ENCODE measurements at regions not wholly inside any gene's neighbourhood (a gene's known extent, or its start where the extent isn't known, plus 50 kb on each side); places are given as distances from the start of the nearest gene placed in this dataset.

- H3K27ac ChIP-seq (ENCODE audit: low read length) = no peak overlapping the region
- no peaks in the 10 kb centered on the region for H3F3A ChIP-seq (ENCODE audit: insufficient read depth, low read length)
- H2AFZ ChIP-seq (ENCODE audit: low read length) = no peak overlapping the region
- no peak for DNase-seq
- TF ChIP-seq EZH2 (optimal IDR thresholded peaks at IDR 0.05; ENCODE audit: low read depth, low read length) (no peak), CTCF (IDR thresholded peaks at IDR 0.05; ENCODE audit: low read length) (no peak), EZH2phosphoT487 (IDR thresholded peaks at IDR 0.05; ENCODE audit: low read length) (no peak)
- no peak overlapping the region for H3K9ac ChIP-seq (ENCODE audit: low read length)
- H3K4me2 ChIP-seq (ENCODE audit: low read depth, low read length) = no peak overlapping the region
- no peaks in the 10 kb centered on the region for H4K20me1 ChIP-seq (ENCODE audit: insufficient read depth, low read length)
- no peaks in the 10 kb centered on the region for H3K4me1 ChIP-seq (ENCODE audit: low read length)
- no peaks in the 10 kb centered on the region for H3K79me2 ChIP-seq (ENCODE audit: low read length)
- H3K27me3 ChIP-seq (replicated peaks; ENCODE audit: insufficient read depth, low read length) = no peaks in the 10 kb centered on the region
- no peaks in the 10 kb centered on the region for H3K9me2 ChIP-seq (replicated peaks; ENCODE audit: insufficient read depth, low read length)
- no peaks in the 10 kb centered on the region for H3K36me3 ChIP-seq (replicated peaks; ENCODE audit: insufficient read depth, low read length)
- H3K9me3 ChIP-seq (replicated peaks; ENCODE audit: insufficient read depth, low read length) = no peaks in the 10 kb centered on the region
- no peak overlapping the region for H3K4me3 ChIP-seq (ENCODE audit: low read length)
These were observed 187.4 kb downstream of the KLHL28 start for GRCh38 chr14:44774396-44774795.

DNA sequence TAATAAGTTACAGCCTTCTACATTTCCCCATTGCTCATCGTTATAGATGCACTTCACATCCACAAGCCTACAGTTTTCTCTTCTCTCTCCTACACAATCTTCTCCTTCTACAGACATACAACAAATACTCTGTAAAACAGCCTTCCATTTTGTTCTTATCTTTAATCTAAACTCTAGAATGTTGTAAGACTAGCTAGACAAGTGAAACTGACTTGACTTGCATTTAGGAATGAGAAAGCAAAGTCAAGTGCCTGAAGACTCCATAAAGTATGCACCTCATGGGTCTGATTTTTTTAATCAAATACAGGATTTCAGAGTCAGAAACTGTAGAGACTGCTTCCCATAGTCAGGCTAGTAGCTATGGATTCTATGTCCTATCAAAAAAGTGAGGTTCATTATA is 190.3 kb downstream of the KLHL28 start:
- no peak for DNase-seq
- TF ChIP-seq CTCF (IDR thresholded peaks at IDR 0.05; ENCODE audit: low read length) = no peak
- no peak for TF ChIP-seq EZH2phosphoT487 (IDR thresholded peaks at IDR 0.05; ENCODE audit: low read length)
- TF ChIP-seq EZH2 (optimal IDR thresholded peaks at IDR 0.05; ENCODE audit: low read depth, low read length) = no peak
- Histone ChIP-seq H3K4me3 (ENCODE audit: low read length) (no peak overlapping the region), H3K27ac (ENCODE audit: low read length) (no peak overlapping the region), H4K20me1 (ENCODE audit: insufficient read depth, low read length) (no peaks in the 10 kb centered on the region), H3K9me3 (replicated peaks; ENCODE audit: insufficient read depth, low read length) (no peaks in the 10 kb centered on the region), H2AFZ (ENCODE audit: low read length) (no peak overlapping the region), H3K9ac (ENCODE audit: low read length) (no peak overlapping the region), H3K79me2 (ENCODE audit: low read length) (no peaks in the 10 kb centered on the region), H3K4me2 (ENCODE audit: low read depth, low read length) (no peak overlapping the region), H3K9me2 (replicated peaks; ENCODE audit: insufficient read depth, low read length) (no peaks in the 10 kb centered on the region), H3K36me3 (replicated peaks; ENCODE audit: insufficient read depth, low read length) (no peaks in the 10 kb centered on the region), H3K4me1 (ENCODE audit: low read length) (no peaks in the 10 kb centered on the region), H3F3A (ENCODE audit: insufficient read depth, low read length) (no peaks in the 10 kb centered on the region), H3K27me3 (replicated peaks; ENCODE audit: insufficient read depth, low read length) (no peaks in the 10 kb centered on the region)

DNA sequence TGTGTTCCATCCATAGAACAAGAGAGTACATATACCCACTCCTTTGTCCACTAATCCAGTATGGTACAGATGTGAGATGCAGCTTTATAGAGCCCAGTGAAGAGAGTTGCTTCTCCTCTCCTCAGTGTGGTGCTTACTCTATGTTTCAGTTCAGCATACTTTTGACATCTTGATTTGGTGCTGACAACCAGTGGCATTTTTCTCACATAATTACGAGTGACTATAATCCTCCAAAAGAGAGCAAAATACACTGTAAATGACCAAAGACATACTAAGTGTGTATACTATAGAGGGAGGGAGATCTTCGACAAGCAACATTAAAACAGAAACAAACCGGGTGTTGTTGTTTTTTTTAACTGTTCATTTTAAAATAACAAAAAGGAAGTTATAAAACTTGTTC is 191.5 kb downstream of the KLHL28 start:
- DNase-seq = no peak
- no peak overlapping the region for H3K9ac ChIP-seq (ENCODE audit: low read length)
- no peak overlapping the region for H3K4me2 ChIP-seq (ENCODE audit: low read depth, low read length)
- H3K4me3 ChIP-seq (ENCODE audit: low read length) = no peak overlapping the region
- no peaks in the 10 kb centered on the region for H3K4me1 ChIP-seq (ENCODE audit: low read length)
- H2AFZ ChIP-seq (ENCODE audit: low read length) = no peak overlapping the region
- H3F3A ChIP-seq (ENCODE audit: insufficient read depth, low read length) = no peaks in the 10 kb centered on the region
- H3K27me3 ChIP-seq (replicated peaks; ENCODE audit: insufficient read depth, low read length) = no peaks in the 10 kb centered on the region
- no peaks in the 10 kb centered on the region for H3K79me2 ChIP-seq (ENCODE audit: low read length)
- H3K9me3 ChIP-seq (replicated peaks; ENCODE audit: insufficient read depth, low read length) = no peaks in the 10 kb centered on the region
- no peak overlapping the region for H3K27ac ChIP-seq (ENCODE audit: low read length)
- no peak for TF ChIP-seq EZH2phosphoT487 (IDR thresholded peaks at IDR 0.05; ENCODE audit: low read length)
- no peak for TF ChIP-seq EZH2 (optimal IDR thresholded peaks at IDR 0.05; ENCODE audit: low read depth, low read length)
- TF ChIP-seq CTCF (IDR thresholded peaks at IDR 0.05; ENCODE audit: low read length) = no peak
- H3K36me3 ChIP-seq (replicated peaks; ENCODE audit: insufficient read depth, low read length) = no peaks in the 10 kb centered on the region
- no peaks in the 10 kb centered on the region for H3K9me2 ChIP-seq (replicated peaks; ENCODE audit: insufficient read depth, low read length)
- no peaks in the 10 kb centered on the region for H4K20me1 ChIP-seq (ENCODE audit: insufficient read depth, low read length)

Data from MM.1S (cell line).